GM21390 (cell line): ENCODE measurements at regions not wholly inside any gene's neighbourhood (a gene's known extent, or its start where the extent isn't known, plus 50 kb on each side); places are given as distances from the start of the nearest gene placed in this dataset.

Source experiments
- ATAC-seq: cut with Tn5 transposase; IDR thresholded peaks from one replicate; pipeline ENCODE4 v1.9.1; 2021; ENCODE audit not compliant: unreplicated experiment

- ATAC-seq: no peak
These were observed 178.1 kb upstream of the VEGFC start for GRCh38 chr4:176970853-176971252.

GRCh38 chr4:176971576-176972115 is 178.9 kb upstream of the VEGFC start:
- no peak for ATAC-seq

GRCh38 chr4:176979416-176979815 is 186.7 kb upstream of the VEGFC start:
- ATAC-seq: no peak

- ATAC-seq: no peak
These were observed 188.4 kb upstream of the VEGFC start for GRCh38 chr4:176981074-176981473.

- no peak for ATAC-seq
These were observed 188.8 kb upstream of the VEGFC start for GRCh38 chr4:176981551-176981950.

GRCh38 chr4:176988226-176988625 is 195.5 kb upstream of the VEGFC start:
- ATAC-seq: no peak

- ATAC-seq: no peak
These were observed 196.5 kb upstream of the VEGFC start for GRCh38 chr4:176989186-176989585.

- no peak for ATAC-seq
These were observed 207.3 kb upstream of the VEGFC start for GRCh38 chr4:176999935-177000543.

- no peak for ATAC-seq
These were observed 208.8 kb upstream of the VEGFC start for GRCh38 chr4:177001271-177002175.

- no peak for ATAC-seq
These were observed 213.0 kb upstream of the VEGFC start for GRCh38 chr4:177005674-177006230.

- no peak for ATAC-seq
These were observed 213.6 kb upstream of the VEGFC start for GRCh38 chr4:177006331-177006730.

- no peak for ATAC-seq
These were observed 215.5 kb upstream of the VEGFC start for GRCh38 chr4:177008071-177008835.

GRCh38 chr4:177008836-177009501 is 216.2 kb upstream of the VEGFC start:
- no peak for ATAC-seq

GRCh38 chr4:177010418-177010817 is 217.7 kb upstream of the VEGFC start:
- no peak for ATAC-seq

GRCh38 chr4:177012918-177013545 is 220.3 kb upstream of the VEGFC start:
- no peak for ATAC-seq

GRCh38 chr4:177016541-177017141 is 223.9 kb upstream of the VEGFC start:
- ATAC-seq: no peak

- ATAC-seq: no peak
These were observed 231.2 kb upstream of the VEGFC start for GRCh38 chr4:177023951-177024350.

- no peak for ATAC-seq
These were observed 239.6 kb upstream of the VEGFC start for GRCh38 chr4:177032341-177032740.

- no peak for ATAC-seq
These were observed 240.4 kb upstream of the VEGFC start for GRCh38 chr4:177033135-177033534.

- ATAC-seq: no peak
These were observed 240.9 kb upstream of the VEGFC start for GRCh38 chr4:177033632-177034031.
